Keratinocyte (primary cell): ENCODE measurements at regions not wholly inside any gene's neighbourhood (a gene's known extent, or its start where the extent isn't known, plus 50 kb on each side); places are given as distances from the start of the nearest gene placed in this dataset.

Experiments
- EZH2 ChIP-seq: IDR thresholded peaks from one replicate; pipeline ENCODE4 v1.6.1; 2012; ENCODE audit warnings: inconsistent platforms, mild to moderate bottlenecking, low read length, moderate library complexity
- TF ChIP-seq, protein P1 (sequence below), 3 experiments: IDR thresholded peaks in 1 of 3; conservative IDR thresholded peaks in 1 of 3; optimal IDR thresholded peaks in 1 of 3; 2 replicates in 2 of 3; 3 replicates in 1 of 3; pipeline versions ENCODE3 to v1.5.1; 2011; ENCODE audit warnings: low read length in 3 of 3, mild to moderate bottlenecking in 3 of 3, moderate library complexity in 2 of 3, control low read depth in 1 of 3, inconsistent platforms in 1 of 3; ENCODE audit not compliant: insufficient read depth in 2 of 3; ENCODE audit errors: extremely low read depth in 1 of 3

DNA sequence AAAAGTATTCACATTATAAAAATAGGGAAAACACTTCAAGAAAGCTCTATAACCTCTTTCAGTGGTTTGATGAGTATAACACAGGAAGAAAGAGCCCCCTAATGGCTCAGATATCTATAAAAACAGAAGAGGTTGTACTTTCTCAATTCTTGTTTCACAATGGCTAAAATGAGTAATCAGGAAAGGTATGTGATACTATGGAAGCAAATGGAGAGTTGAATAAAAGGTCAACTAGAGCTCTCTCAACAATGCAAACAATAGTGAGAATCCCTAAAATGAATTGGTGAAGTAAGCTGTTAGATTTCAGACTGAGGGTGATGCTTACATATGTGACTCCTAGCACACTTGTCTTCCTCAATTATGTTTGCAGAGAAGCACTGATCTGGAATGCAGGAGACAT, 584.6 kb upstream of the CDH18 start:
- TF ChIP-seq, protein P1, sequence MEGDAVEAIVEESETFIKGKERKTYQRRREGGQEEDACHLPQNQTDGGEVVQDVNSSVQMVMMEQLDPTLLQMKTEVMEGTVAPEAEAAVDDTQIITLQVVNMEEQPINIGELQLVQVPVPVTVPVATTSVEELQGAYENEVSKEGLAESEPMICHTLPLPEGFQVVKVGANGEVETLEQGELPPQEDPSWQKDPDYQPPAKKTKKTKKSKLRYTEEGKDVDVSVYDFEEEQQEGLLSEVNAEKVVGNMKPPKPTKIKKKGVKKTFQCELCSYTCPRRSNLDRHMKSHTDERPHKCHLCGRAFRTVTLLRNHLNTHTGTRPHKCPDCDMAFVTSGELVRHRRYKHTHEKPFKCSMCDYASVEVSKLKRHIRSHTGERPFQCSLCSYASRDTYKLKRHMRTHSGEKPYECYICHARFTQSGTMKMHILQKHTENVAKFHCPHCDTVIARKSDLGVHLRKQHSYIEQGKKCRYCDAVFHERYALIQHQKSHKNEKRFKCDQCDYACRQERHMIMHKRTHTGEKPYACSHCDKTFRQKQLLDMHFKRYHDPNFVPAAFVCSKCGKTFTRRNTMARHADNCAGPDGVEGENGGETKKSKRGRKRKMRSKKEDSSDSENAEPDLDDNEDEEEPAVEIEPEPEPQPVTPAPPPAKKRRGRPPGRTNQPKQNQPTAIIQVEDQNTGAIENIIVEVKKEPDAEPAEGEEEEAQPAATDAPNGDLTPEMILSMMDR (optimal IDR thresholded peaks at IDR 0.05 in 1 of 3, IDR thresholded peaks at IDR 0.05 in 1 of 3, conservative IDR thresholded peaks at IDR 0.05 in 1 of 3; ENCODE audit: extremely low read depth in 1 of 3, insufficient read depth in 2 of 3, low read length in 3 of 3), result peak in 1 of 3 experiments; percentile 6
- TF ChIP-seq EZH2, result no peak
